B cell (primary cell): ENCODE measurements at regions not wholly inside any gene's neighbourhood (a gene's known extent, or its start where the extent isn't known, plus 50 kb on each side); places are given as distances from the start of the nearest gene placed in this dataset.

Experiments
- ATAC-seq: fragments of 200-7000 bp; cut with Tn5 transposase; one replicate; pipeline ENCODE4 v1.10.0; 2021; ENCODE audit warnings: low read depth, mild to moderate bottlenecking, moderate number of reproducible peaks, moderate library complexity
- CTCF ChIA-PET: fragments of 350-600 bp; sonication (Branson Sonifier 250); formaldehyde crosslinking; loops from one replicate; lab custom pipeline; 2021; ENCODE audit warnings: antibody characterized with exemption, inconsistent platforms; lab: Charles Lee
- POLR2A ChIA-PET: fragments of 350-600 bp; sonication (Branson Sonifier 250); formaldehyde crosslinking; loops from one replicate; lab custom pipeline; 2021; ENCODE audit warnings: antibody characterized with exemption; lab: Charles Lee
- DNase-seq: peaks from one replicate; pipeline ENCODE4 v3.0.0; 2013
- H2AFZ ChIP-seq: 2 replicates; pipeline ENCODE4 v1.6.1; 2012; ENCODE audit warnings: mild to moderate bottlenecking, low read depth, low read length; ENCODE audit not compliant: insufficient read depth, poor library complexity, severe bottlenecking
- H3K27ac ChIP-seq, 2 donors: 1 replicate in 1 of 2; 2 replicates in 1 of 2; pipeline ENCODE4 v1.5.1; 2012 to 2013; ENCODE audit warnings: low read length in 2 of 2, mild to moderate bottlenecking in 2 of 2, moderate library complexity in 1 of 2
- H3K27me3 ChIP-seq, 4 experiments: fragments of 200-600 bp in 1 of 4; sonication (generic) in 1 of 4; replicated peaks in 1 of 4; 1 replicate in 2 of 4; 2 replicates in 2 of 4; pipeline versions ENCODE4 v1.6.1 to v1.7.0; 2013 to 2016; ENCODE audit warnings: low read length in 3 of 4, mild to moderate bottlenecking in 2 of 4, mixed read lengths in 1 of 4, moderate library complexity in 1 of 4; ENCODE audit not compliant: insufficient read depth in 4 of 4, control insufficient read depth in 3 of 4; ENCODE audit errors: control extremely low read depth in 1 of 4
- H3K36me3 ChIP-seq, 2 experiments: replicated peaks in 1 of 2; 1 replicate in 1 of 2; 2 replicates in 1 of 2; pipeline versions ENCODE4 v1.6.1 to v1.7.1; 2013; ENCODE audit warnings: low read length in 1 of 2; ENCODE audit not compliant: insufficient read depth in 2 of 2, control insufficient read depth in 1 of 2; ENCODE audit errors: control extremely low read depth in 1 of 2, extremely low read depth in 1 of 2
- H3K4me1 ChIP-seq, 2 donors: fragments of 200-600 bp in 1 of 2; sonication (generic) in 1 of 2; 1 replicate in 1 of 2; 2 replicates in 1 of 2; pipeline versions ENCODE4 v1.5.1 to v1.6.1; 2013 to 2017; ENCODE audit warnings: low read length in 2 of 2; ENCODE audit not compliant: control insufficient read depth in 2 of 2, insufficient read depth in 2 of 2
- H3K4me2 ChIP-seq: replicated peaks from 2 replicates; pipeline ENCODE3; 2012; ENCODE audit warnings: mild to moderate bottlenecking, low read depth, low read length; ENCODE audit not compliant: poor library complexity, severe bottlenecking
- H3K4me3 ChIP-seq, 5 experiments: fragments of 200-600 bp in 1 of 5; sonication (generic) in 1 of 5; 1 replicate in 3 of 5; 2 replicates in 2 of 5; pipeline versions ENCODE4 v1.5.1 to v1.7.0; 2011 to 2016; ENCODE audit warnings: low read length in 4 of 5, mild to moderate bottlenecking in 4 of 5, low read depth in 2 of 5, control low read depth in 1 of 5, moderate library complexity in 1 of 5; ENCODE audit not compliant: insufficient read depth in 1 of 5; ENCODE audit errors: control extremely low read depth in 1 of 5, extremely low read depth in 1 of 5
- H3K79me2 ChIP-seq: fragments of 200-600 bp; sonication (generic); one replicate; pipeline ENCODE4 v1.6.0; 2016; ENCODE audit warnings: low read length; ENCODE audit not compliant: control insufficient read depth, insufficient read depth
- H3K9ac ChIP-seq: fragments of 200-600 bp; sonication (generic); 2 replicates; pipeline ENCODE4 v1.6.1; 2017; ENCODE audit warnings: mild to moderate bottlenecking, low read length, moderate library complexity
- H3K9me3 ChIP-seq, 3 donors: one replicate each; pipeline versions ENCODE4 v1.6.1 to v1.7.1; 2013; ENCODE audit warnings: low read length in 2 of 3; ENCODE audit not compliant: control insufficient read depth in 2 of 3, insufficient read depth in 1 of 3; ENCODE audit errors: control extremely low read depth in 1 of 3
- H4K20me1 ChIP-seq: 2 replicates; pipeline ENCODE4 v1.6.0; 2012; ENCODE audit warnings: mild to moderate bottlenecking, low read length; ENCODE audit not compliant: insufficient read depth, control insufficient read depth, poor library complexity, severe bottlenecking
- H3K27ac Mint-ChIP-seq: one replicate; pipeline ENCODE4 v1.8.0; 2021; ENCODE audit warnings: mixed read lengths
- H3K27me3 Mint-ChIP-seq: one replicate; pipeline ENCODE4 v1.8.0; 2021; ENCODE audit warnings: mixed read lengths
- H3K4me1 Mint-ChIP-seq: one replicate; pipeline ENCODE4 v1.8.0; 2021; ENCODE audit warnings: mixed read lengths
- H3K4me3 Mint-ChIP-seq: one replicate; pipeline ENCODE4 v1.8.0; 2021; ENCODE audit warnings: mixed read lengths
- H3K9me3 Mint-ChIP-seq: one replicate; pipeline ENCODE4 v1.8.0; 2022; ENCODE audit warnings: mixed read lengths; ENCODE audit not compliant: insufficient read depth
- CTCF ChIP-seq: fragments of 200-600 bp; IDR thresholded peaks from one replicate; pipeline ENCODE4 v1.8.0; 2022; ENCODE audit warnings: antibody characterized with exemption, mild to moderate bottlenecking
- EZH2 ChIP-seq: IDR thresholded peaks from 2 replicates; pipeline ENCODE4 v1.6.1; 2012; ENCODE audit warnings: borderline replicate concordance, low read depth, mild to moderate bottlenecking, moderate library complexity, low read length; ENCODE audit not compliant: insufficient read depth, poor library complexity, severe bottlenecking
- WGBS: methylation state at CpG from one replicate; pipeline ENCODE4 v1.1.5; 2013; ENCODE audit warnings: missing lambda C conversion rate; ENCODE audit not compliant: insufficient coverage; 5-methylcytosine and 5-hydroxymethylcytosine counted together
- intact Hi-C: fragments of 100-400 bp; cut with micrococcal nuclease; formaldehyde crosslinking; loops from one replicate; pipeline ENCODE4 v1.10.0; 2022

DNA sequence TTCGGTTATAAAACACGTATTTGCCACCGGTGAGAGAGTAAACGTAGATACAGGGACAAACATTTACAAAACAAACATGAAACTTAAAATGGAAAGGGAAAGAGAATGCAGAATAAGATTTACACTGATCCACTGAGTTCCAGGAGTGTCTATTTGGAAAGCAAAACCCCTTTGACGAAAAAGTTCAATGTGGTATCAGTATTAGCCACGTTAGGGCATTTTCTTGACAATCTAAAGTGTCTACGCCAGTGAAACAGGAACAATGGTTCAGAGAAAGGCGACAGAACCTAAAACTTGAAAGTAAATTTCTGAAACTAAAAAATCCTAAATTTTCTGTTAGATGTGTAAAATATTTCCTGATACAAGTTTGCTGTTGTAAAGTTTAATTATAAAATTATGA is 278.5 kb upstream of the TENM3 start:
- ChIA-PET CTCF (no interaction called here), POLR2A (no interaction called here)
- DNase-seq (no peak), ATAC-seq (no peak)
- Histone ChIP-seq H3K4me3 (no peak overlapping the region), H3K27me3 (no peaks in the 10 kb centered on the region), H3K36me3 (no peaks in the 10 kb centered on the region), H3K9me3 (peaks cover 0 to 1% (median 0%) of the 10 kb centered on the region in 3 donors), H3K4me2 (no peak overlapping the region), H3K79me2 (no peaks in the 10 kb centered on the region), H4K20me1 (no peaks in the 10 kb centered on the region), H3K27ac (no peak overlapping the region), H2AFZ (no peak overlapping the region), H3K4me1 (no peaks in the 10 kb centered on the region), H3K9ac (no peak overlapping the region)
- H3K27ac Mint-ChIP-seq, result no peak overlapping the region
- H3K4me1 Mint-ChIP-seq, result no peaks in the 10 kb centered on the region
- no peak overlapping the region for H3K4me3 Mint-ChIP-seq
- H3K9me3 Mint-ChIP-seq, result no peaks in the 10 kb centered on the region
- WGBS, result 66% methylated on average over 2 of the region's 8 CpGs
- TF ChIP-seq EZH2 (no peak), CTCF (no peak)
- H3K27me3 Mint-ChIP-seq, result no peaks in the 10 kb centered on the region
- intact Hi-C loops, result no loop called here

DNA sequence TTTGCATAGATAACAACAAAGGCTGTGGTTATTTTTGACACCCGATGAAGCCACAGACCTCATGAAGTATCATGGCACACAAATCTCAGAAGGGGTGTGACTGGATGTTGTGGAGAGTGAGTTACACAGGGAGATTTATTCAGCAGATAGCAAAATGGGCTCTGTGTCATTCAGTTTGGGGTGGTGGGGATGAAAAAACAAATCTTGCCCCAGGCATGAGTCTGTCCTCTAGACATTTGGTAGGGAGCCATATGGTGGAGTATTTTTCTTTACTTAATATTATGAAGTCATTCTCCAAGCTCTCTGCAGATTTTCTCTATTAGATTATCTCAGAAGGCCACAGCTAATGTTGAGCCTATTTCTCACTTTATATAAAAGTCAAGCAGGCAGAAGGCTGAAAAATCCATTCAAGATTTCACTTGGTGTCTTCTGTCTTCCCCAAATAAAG is 277.1 kb upstream of the TENM3 start:
- Histone ChIP-seq H3K27me3 (no peaks in the 10 kb centered on the region), H3K4me3 (no peak overlapping the region), H3K36me3 (no peaks in the 10 kb centered on the region), H4K20me1 (no peaks in the 10 kb centered on the region), H2AFZ (no peak overlapping the region), H3K9me3 (no peaks in the 10 kb centered on the region), H3K27ac (no peak overlapping the region), H3K4me2 (no peak overlapping the region), H3K79me2 (no peaks in the 10 kb centered on the region), H3K4me1 (peaks cover 0 to 2% of the 10 kb centered on the region in 2 donors), H3K9ac (no peak overlapping the region)
- Mint-ChIP-seq H3K4me1 (peaks cover under 1% of the 10 kb centered on the region), H3K27me3 (no peaks in the 10 kb centered on the region), H3K4me3 (no peak overlapping the region), H3K9me3 (no peaks in the 10 kb centered on the region), H3K27ac (no peak overlapping the region)
- DNase-seq (no peak), ATAC-seq (no peak)
- intact Hi-C loops, result no loop called here
- TF ChIP-seq EZH2 (no peak), CTCF (no peak)
- CTCF ChIA-PET, result no interaction called here
- whole genome bisulfite sequencing, result no CpG with 5 or more reads among the region's 1 CpG
- POLR2A ChIA-PET, result no interaction called here
